ENCODE measurements at regions not wholly inside any gene's neighbourhood (a gene's known extent, or its start where the extent isn't known, plus 50 kb on each side); places are given as distances from the start of the nearest gene placed in this dataset.

DNA sequence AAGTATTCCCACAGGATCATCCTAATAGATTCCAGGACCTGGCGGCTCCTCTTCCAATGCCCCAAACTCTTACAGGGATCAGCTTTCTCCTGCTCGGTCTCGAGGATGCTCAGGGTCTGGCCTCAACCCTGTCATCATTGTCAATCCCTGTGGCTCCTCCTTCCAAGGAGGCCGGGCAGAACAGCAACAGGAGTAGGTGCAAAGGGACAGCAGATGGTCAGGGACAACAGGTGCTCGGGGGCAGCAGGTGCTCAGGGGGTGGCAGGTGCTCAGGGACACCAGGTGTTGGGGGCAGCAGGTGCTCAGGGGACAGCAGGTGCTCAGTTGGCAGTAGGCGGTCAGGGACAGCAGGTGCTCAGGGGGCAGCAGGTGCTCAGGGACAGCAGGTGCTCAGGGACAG, 84.8 kb downstream of the TTLL2 start:
- TF ChIP-seq, protein P1, sequence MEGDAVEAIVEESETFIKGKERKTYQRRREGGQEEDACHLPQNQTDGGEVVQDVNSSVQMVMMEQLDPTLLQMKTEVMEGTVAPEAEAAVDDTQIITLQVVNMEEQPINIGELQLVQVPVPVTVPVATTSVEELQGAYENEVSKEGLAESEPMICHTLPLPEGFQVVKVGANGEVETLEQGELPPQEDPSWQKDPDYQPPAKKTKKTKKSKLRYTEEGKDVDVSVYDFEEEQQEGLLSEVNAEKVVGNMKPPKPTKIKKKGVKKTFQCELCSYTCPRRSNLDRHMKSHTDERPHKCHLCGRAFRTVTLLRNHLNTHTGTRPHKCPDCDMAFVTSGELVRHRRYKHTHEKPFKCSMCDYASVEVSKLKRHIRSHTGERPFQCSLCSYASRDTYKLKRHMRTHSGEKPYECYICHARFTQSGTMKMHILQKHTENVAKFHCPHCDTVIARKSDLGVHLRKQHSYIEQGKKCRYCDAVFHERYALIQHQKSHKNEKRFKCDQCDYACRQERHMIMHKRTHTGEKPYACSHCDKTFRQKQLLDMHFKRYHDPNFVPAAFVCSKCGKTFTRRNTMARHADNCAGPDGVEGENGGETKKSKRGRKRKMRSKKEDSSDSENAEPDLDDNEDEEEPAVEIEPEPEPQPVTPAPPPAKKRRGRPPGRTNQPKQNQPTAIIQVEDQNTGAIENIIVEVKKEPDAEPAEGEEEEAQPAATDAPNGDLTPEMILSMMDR (IDR thresholded peaks at IDR 0.05) = no peak
- peaks cover 11% of the 10 kb centered on the region for H3K27me3 Mint-ChIP-seq
- ATAC-seq (ENCODE audit: low read depth) (no peak), DNase-seq (no peak)
- H3K9me3 Mint-ChIP-seq = no peaks in the 10 kb centered on the region
- CTCF ChIA-PET = no interaction called here
- intact Hi-C loops (cut with micrococcal nuclease) = no loop called here
- H3K4me3 Mint-ChIP-seq = no peak overlapping the region
- POLR2A ChIA-PET = no interaction called here
- H3K27ac Mint-ChIP-seq = no peak overlapping the region
- H3K36me3 Mint-ChIP-seq (ENCODE audit: low read depth) = no peaks in the 10 kb centered on the region
- no peaks in the 10 kb centered on the region for H3K4me1 Mint-ChIP-seq

DNA sequence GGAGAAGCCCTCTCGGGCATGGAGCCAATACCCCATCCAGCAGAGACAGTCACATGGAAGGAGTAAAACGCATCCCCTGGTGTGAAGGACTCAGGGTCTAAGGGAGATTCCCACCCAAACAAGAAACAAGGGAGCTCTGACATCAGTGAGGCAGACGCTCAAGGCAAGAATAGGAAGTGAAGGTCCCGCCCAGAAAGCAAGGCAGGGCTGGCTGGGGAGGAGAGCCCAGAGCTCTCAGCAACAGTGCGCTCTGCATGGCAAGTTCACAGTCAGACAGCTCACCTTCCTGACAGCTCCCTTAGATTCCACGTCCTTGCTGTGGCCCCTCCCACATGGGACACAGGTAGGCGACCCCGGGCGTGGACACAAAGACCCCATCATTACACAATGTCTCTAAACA, 85.6 kb downstream of the TTLL2 start:
- H3K4me1 Mint-ChIP-seq = no peaks in the 10 kb centered on the region
- no peak overlapping the region for H3K27ac Mint-ChIP-seq
- peaks cover 11% of the 10 kb centered on the region for H3K27me3 Mint-ChIP-seq
- ChIA-PET POLR2A (no interaction called here), CTCF (no interaction called here)
- no peak overlapping the region for H3K4me3 Mint-ChIP-seq
- intact Hi-C loops (cut with micrococcal nuclease) = no loop called here
- ATAC-seq (ENCODE audit: low read depth) (no peak), DNase-seq (no peak)
- no peaks in the 10 kb centered on the region for H3K36me3 Mint-ChIP-seq (ENCODE audit: low read depth)
- no peaks in the 10 kb centered on the region for H3K9me3 Mint-ChIP-seq
- TF ChIP-seq, protein P1 (IDR thresholded peaks at IDR 0.05) = no peak

DNA sequence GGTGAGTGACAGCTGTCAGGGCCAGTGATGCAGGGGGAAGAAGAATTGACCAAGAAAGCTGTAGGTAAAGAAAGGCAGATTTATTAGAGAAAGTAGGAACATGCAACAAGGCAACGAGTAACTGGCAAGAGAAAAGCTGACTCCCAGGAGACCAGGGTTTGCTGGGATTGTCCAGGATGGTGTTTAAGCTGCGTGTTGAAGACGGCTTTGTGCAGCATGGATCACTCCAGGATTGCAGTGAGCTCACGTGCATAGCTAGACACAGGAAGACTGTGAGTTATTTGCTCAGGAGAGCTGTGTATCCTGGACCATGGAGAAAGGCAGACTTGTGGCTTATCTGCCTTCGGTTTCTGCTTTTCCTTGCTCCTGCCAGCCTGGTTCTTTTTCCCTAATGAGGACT, 87.6 kb downstream of the TTLL2 start:
- Mint-ChIP-seq H3K27me3 (peaks cover 9% of the 10 kb centered on the region), H3K36me3 (ENCODE audit: low read depth) (no peaks in the 10 kb centered on the region), H3K4me3 (no peak overlapping the region), H3K4me1 (no peaks in the 10 kb centered on the region), H3K9me3 (no peaks in the 10 kb centered on the region), H3K27ac (no peak overlapping the region)
- TF ChIP-seq, protein P1 (IDR thresholded peaks at IDR 0.05) = no peak
- ATAC-seq (ENCODE audit: low read depth) (no peak), DNase-seq (no peak)
- POLR2A ChIA-PET = no interaction called here
- CTCF ChIA-PET = no interaction called here
- intact Hi-C loops (cut with micrococcal nuclease) = no loop called here

DNA sequence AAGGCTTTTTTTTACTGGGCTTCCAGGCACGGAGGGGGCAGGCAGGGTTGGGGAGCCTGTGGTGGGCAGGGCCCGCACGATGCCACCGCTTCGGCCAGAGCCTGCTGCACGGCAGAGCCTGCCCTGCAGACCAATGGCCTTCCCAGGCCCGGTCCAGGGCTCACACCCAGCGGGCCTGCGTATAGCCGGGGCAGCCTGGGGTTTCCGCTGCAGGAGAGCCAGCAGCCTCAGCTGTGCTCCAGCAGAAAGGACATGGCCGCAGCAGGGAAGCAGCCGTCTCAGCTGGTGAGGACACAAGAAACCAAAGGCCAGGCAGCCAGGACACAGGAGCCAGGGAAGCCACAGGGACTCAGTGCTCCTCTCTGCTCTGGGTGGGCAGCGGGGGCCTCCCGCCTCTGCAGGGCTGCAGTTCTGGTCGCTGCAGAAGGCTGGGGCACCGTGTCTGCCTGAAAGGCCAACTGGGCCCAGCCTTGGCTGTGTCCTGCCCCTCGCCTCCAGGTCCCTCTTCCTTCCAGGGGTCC, 90.6 kb downstream of the TTLL2 start:
- intact Hi-C loops (cut with micrococcal nuclease) = no loop called here
- POLR2A ChIA-PET = no interaction called here

DNA sequence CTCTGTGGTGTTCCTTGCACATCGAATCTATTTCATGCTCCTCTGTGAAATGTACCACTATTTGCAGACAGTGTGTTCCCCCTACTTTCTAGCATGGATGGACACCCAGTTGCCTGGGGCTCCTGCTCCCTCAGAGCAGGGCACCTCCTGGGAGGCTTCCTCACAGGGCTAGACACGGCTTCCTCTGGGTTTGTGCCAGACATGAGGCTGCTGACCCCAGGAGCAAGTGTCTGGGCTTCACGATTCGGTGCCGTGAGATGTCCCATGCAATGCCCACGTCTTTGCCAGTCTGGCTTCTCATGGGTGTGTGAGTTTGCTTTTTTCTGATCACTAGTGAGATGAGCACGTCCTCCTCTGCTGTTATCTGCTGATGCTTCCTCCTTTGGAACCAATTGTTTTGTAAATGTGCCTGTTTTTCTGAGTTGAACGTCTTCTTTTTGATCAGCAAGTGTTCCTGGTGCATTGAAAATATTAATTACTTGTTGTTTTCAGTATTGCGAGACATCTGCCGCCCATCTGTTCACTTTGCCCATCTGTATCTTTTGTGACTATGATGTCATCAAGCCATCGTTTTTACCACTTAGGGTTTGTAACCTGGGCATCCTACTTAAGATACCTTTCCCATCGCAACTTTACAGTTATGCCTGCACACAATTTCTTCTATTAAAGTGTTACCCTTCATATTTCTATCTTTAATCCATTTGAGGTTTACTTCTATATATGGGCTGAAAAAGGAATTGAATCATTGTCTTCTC, 92.0 kb downstream of the TTLL2 start:
- intact Hi-C loops (cut with micrococcal nuclease) = no loop called here
- DNase-seq = no peak
- no peak for ATAC-seq (ENCODE audit: low read depth)
- ChIA-PET CTCF (no interaction called here), POLR2A (no interaction called here)
- H3K27ac Mint-ChIP-seq = no peak overlapping the region
- no peaks in the 10 kb centered on the region for H3K4me1 Mint-ChIP-seq
- H3K9me3 Mint-ChIP-seq = no peaks in the 10 kb centered on the region
- no peak overlapping the region for H3K4me3 Mint-ChIP-seq
- H3K36me3 Mint-ChIP-seq (ENCODE audit: low read depth) = no peaks in the 10 kb centered on the region
- TF ChIP-seq, protein P1 (IDR thresholded peaks at IDR 0.05) = no peak
- peaks cover 9% of the 10 kb centered on the region for H3K27me3 Mint-ChIP-seq

More for the DNA sequence above, 90.6 kb downstream of the TTLL2 start:
- no peaks in the 10 kb centered on the region for H3K9me3 Mint-ChIP-seq
- H3K4me1 Mint-ChIP-seq = no peaks in the 10 kb centered on the region
- TF ChIP-seq, protein P1 (IDR thresholded peaks at IDR 0.05) = no peak
- H3K27me3 Mint-ChIP-seq = peaks cover 9% of the 10 kb centered on the region
- no peak for ATAC-seq (ENCODE audit: low read depth)
- no peak overlapping the region for H3K4me3 Mint-ChIP-seq
- DNase-seq = no peak
- CTCF ChIA-PET = no interaction called here
- H3K36me3 Mint-ChIP-seq (ENCODE audit: low read depth) = no peaks in the 10 kb centered on the region
- no peak overlapping the region for H3K27ac Mint-ChIP-seq

All from activated B cell treated with CpG ODN at 0.5 μM for 24 hours (primary cell).